Right lobe of liver (tissue), 4 donors: ENCODE measurements at regions not wholly inside any gene's neighbourhood (a gene's known extent, or its start where the extent isn't known, plus 50 kb on each side); places are given as distances from the start of the nearest gene placed in this dataset.

Experiments used
- POLR2A ChIP-seq: fragments of 450-650 bp; IDR thresholded peaks from one replicate; pipeline ENCODE4 v1.6.1; 2017; ENCODE audit warnings: antibody characterized with exemption, mild to moderate bottlenecking
- TF ChIP-seq, protein P1 (sequence below), 4 donors: fragments of 200-600 bp in 3 of 4; fragments of 450-650 bp in 1 of 4; IDR thresholded peaks; one replicate each; pipeline versions ENCODE4 v1.5.1 to v1.8.0; 2016 to 2022; ENCODE audit warnings: antibody characterized with exemption in 4 of 4, mild to moderate bottlenecking in 2 of 4
- donor health status: DM: no; HTN: no; CAD: no.
- donor health status: DM: no; HTN: no; CAD: no.
- donor health status: DM: no; HTN: yes; CAD: no.

DNA sequence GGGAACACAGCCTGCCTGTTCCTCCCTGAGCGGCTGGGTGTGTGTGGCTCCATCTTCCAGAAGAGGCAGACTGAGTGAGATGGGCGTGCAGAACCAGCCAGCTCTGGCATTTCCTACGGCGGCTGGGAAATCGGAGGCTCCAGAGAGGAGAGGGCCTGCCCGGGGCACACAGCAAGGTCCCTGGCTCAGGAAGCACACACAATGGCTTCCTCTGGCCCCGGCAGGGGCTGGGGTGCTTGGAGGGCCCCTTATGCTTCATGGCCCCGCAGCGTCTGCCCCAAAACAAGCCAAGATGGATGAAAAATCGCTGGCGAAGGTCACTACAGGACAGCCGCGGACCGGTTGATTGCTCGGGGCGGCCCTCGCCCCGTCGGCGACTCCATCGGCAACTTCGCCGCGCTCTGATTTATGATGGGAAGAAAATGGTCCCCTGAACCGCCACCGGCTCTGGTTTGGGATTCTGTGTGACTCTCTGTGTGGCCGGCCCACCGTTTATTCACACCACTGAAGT lies 191.5 kb upstream of the C14orf180 start:
- TF ChIP-seq, protein P1, sequence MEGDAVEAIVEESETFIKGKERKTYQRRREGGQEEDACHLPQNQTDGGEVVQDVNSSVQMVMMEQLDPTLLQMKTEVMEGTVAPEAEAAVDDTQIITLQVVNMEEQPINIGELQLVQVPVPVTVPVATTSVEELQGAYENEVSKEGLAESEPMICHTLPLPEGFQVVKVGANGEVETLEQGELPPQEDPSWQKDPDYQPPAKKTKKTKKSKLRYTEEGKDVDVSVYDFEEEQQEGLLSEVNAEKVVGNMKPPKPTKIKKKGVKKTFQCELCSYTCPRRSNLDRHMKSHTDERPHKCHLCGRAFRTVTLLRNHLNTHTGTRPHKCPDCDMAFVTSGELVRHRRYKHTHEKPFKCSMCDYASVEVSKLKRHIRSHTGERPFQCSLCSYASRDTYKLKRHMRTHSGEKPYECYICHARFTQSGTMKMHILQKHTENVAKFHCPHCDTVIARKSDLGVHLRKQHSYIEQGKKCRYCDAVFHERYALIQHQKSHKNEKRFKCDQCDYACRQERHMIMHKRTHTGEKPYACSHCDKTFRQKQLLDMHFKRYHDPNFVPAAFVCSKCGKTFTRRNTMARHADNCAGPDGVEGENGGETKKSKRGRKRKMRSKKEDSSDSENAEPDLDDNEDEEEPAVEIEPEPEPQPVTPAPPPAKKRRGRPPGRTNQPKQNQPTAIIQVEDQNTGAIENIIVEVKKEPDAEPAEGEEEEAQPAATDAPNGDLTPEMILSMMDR (IDR thresholded peaks at IDR 0.05), result no peak
- no peak for TF ChIP-seq POLR2A
